NCI-H345 treated with DMSO at 0.1 percent for 48 hours (cell line): ENCODE measurements at regions not wholly inside any gene's neighbourhood (a gene's known extent, or its start where the extent isn't known, plus 50 kb on each side); places are given as distances from the start of the nearest gene placed in this dataset.
A peak's percentile ranks its signal among the peaks of the same experiment; 100 is the strongest.
"Not testable (repeated sequence)": the region's sequence is repeated elsewhere in the genome, so short reads cannot be mapped to it uniquely, and the experiment has no call there.

ENCODE experiments used
- DNase-seq: peaks from one replicate; lab custom pipeline; 2025; ENCODE audit not compliant: unreplicated experiment; lab: John Stamatoyannopoulos, UW

GRCh38 chr2:201946746-201947145, 86.9 kb upstream of the FZD7 start:
- DNase-seq, result not testable (repeated sequence)

- DNase-seq, result no peak
Observed at GRCh38 chr2:201947287-201947686, 86.4 kb upstream of the FZD7 start.

- DNase-seq, result no peak
Observed at GRCh38 chr2:201949181-201949926, 84.3 kb upstream of the FZD7 start.

GRCh38 chr2:201949927-201950246, 83.8 kb upstream of the FZD7 start:
- no peak for DNase-seq

GRCh38 chr2:201950606-201951005, 83.0 kb upstream of the FZD7 start:
- DNase-seq, result no peak

- peak; percentile 21 for DNase-seq
Observed at GRCh38 chr2:201952187-201952586, 81.5 kb upstream of the FZD7 start.

- DNase-seq, result no peak
Observed at GRCh38 chr2:201953396-201953795, 80.3 kb upstream of the FZD7 start.

GRCh38 chr2:201953880-201954279, 79.8 kb upstream of the FZD7 start:
- DNase-seq, result no peak

GRCh38 chr2:201955231-201955630, 78.4 kb upstream of the FZD7 start:
- DNase-seq, result no peak

- DNase-seq, result no peak
Observed at GRCh38 chr2:201955702-201956141, 77.9 kb upstream of the FZD7 start.

GRCh38 chr2:201956361-201956760, 77.3 kb upstream of the FZD7 start:
- DNase-seq, result no peak

GRCh38 chr2:201957091-201957490, 76.6 kb upstream of the FZD7 start:
- no peak for DNase-seq

- no peak for DNase-seq
Observed at GRCh38 chr2:201959198-201959597, 74.5 kb upstream of the FZD7 start.

- DNase-seq, result no peak
Observed at GRCh38 chr2:201959626-201960025, 74.0 kb upstream of the FZD7 start.

- no peak for DNase-seq
Observed at GRCh38 chr2:201960305-201960704, 73.3 kb upstream of the FZD7 start.

GRCh38 chr2:201961401-201961800, 72.3 kb upstream of the FZD7 start:
- DNase-seq, result no peak

- no peak for DNase-seq
Observed at GRCh38 chr2:201962774-201963562, 70.7 kb upstream of the FZD7 start.

GRCh38 chr2:201964011-201964410, 69.6 kb upstream of the FZD7 start:
- no peak for DNase-seq

GRCh38 chr2:201964631-201965206, 68.9 kb upstream of the FZD7 start:
- DNase-seq, result no peak

- DNase-seq, result no peak
Observed at GRCh38 chr2:201965550-201965949, 68.1 kb upstream of the FZD7 start.

- DNase-seq, result no peak
Observed at GRCh38 chr2:201966691-201967438, 66.8 kb upstream of the FZD7 start.
